GM18517 (cell line): ENCODE measurements at regions not wholly inside any gene's neighbourhood (a gene's known extent, or its start where the extent isn't known, plus 50 kb on each side); places are given as distances from the start of the nearest gene placed in this dataset.
A peak's percentile ranks its signal among the peaks of the same experiment; 100 is the strongest.

Experiments
- ATAC-seq: cut with Tn5 transposase; IDR thresholded peaks from one replicate; pipeline ENCODE4 v1.9.1; 2021; ENCODE audit warnings: mild to moderate bottlenecking, moderate library complexity; ENCODE audit not compliant: unreplicated experiment

- ATAC-seq: no peak
These were observed 239.1 kb upstream of the HTR2A start for GRCh38 chr13:47135800-47136503.

- peak; percentile 78 for ATAC-seq
These were observed 238.2 kb upstream of the HTR2A start for GRCh38 chr13:47134939-47135489.

DNA sequence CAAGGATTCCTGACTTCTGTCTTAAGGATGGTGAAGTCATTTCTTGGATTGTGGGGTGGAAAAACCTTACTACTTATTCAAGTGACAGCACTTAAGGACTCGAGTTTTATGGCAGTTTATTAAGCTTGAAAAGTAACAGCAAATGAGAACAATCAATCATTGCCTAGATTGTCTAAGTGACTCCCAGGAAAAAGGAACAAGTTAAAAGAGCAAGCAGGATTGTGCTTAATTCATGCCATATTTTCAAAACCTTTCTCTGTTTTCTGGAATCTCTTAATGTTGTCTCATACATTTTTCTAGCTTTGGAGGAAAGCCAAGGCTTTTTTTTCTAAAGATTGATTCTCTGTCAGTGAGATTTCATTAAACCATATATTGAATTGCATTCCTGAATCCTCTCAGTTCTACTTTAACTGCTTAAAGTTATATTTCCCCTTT lies 236.2 kb upstream of the HTR2A start:
- no peak for ATAC-seq

DNA sequence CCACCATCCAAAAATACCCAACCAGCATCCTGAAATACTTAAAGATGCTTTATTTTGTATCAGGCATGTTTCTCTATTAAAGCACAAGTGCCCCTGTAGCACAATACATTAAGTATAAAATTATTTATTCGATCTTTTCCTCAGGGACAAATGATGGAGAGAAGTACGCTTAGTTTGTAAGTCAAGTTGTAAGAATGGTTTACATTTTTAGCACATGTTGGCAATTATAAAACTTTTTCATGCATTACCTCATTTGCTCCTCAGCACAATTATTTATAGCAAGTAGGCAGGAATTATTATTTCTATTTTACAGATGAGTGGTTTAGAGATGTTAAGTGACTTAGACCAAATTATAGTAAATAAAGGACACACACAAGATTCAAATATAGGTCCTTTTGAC lies 232.6 kb upstream of the HTR2A start:
- ATAC-seq: no peak

DNA sequence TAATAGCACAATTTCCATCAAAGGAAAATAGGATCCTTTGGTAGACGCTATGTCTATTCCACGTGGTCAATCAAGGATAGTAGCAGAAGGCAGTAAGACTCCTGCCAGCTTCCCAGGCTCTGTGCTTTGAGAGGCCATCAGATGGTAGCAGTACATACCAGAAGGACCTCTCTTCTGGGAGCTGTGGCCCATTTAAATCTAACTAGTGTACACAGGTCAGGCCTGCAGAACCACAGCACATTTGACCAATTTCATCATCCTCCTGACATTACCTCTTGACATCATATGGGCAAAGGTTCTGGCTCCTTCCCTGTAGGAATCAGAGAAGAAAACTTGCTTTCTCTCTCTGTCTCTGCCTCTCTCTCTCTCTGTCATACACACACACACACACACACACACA lies 229.6 kb upstream of the HTR2A start:
- no peak for ATAC-seq

GRCh38 chr13:47121092-47121763 lies 224.4 kb upstream of the HTR2A start:
- no peak for ATAC-seq

- no peak for ATAC-seq
These were observed 223.4 kb upstream of the HTR2A start for GRCh38 chr13:47120282-47120681.

- no peak for ATAC-seq
These were observed 222.9 kb upstream of the HTR2A start for GRCh38 chr13:47119575-47120235.

DNA sequence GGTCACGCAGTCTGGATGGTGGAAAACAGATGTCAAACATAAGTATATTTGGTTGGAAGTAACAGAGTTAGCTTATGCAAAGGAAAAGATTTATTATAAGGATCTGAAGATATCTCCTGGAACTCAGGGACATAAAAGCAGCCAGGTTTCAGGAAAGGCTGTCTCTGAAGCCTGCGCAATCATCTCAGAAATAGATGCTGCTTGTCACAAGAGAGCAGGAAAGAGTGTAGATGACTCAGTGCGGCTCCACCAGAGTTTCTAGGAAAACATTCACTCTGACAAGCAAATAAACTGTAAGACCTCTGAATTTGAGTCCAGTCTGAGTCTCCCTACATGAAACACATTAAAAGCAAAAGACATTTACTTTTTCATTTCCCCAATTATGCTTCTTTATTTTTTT lies 220.4 kb upstream of the HTR2A start:
- no peak for ATAC-seq

GRCh38 chr13:47114030-47114429 lies 217.2 kb upstream of the HTR2A start:
- no peak for ATAC-seq

- no peak for ATAC-seq
These were observed 216.0 kb upstream of the HTR2A start for GRCh38 chr13:47112903-47113299.

DNA sequence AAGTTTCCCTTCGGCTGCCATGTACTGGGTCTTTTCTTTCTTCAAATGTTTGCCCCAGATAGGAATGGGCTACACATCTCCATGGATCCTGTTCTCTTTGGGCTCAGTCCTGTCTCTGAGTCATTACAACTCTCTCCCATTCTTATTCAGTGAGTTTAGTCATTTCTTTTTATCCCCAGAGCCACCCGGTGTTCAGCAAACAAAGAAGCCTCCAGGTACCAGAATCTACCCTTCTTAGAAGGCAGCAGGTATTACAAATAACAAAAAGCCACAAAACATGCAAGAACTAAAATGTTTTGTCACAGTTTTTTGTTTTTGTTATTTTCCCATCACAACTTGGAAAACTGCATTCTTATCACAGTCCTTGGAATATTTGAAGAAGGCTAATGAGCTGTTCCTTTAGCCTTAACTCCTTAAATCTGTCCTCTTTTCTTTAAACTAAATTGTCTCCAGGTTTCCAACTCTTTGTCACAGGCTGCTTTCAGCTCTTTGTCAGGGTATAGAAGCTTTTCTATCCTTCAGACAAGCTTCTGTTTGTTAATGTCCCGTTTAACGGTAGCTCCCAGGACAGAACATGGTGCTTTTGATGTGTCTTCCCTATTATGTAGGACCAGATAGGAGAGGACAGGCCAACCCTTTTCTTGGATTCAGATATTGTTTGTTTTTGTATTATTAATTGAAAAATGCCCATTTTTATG lies 215.5 kb upstream of the HTR2A start:
- no peak for ATAC-seq

DNA sequence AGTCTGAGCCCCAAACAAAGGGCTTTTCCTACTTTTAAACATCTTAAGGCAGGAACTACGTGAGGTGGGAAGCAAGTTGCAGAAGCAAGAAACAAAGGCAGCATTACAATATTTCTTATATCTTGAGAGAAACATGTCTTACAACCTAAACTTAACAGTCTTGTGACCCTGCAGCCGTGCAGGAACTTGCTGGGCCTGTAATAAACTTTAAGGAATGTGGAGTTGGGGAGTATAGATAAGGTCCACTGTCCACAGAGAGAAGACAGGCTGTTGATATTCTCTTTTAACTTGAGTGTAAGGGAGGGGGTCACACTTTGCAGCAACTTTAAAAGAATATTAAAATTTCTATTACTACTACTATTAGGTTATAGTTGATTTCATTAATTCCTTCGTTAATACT lies 214.6 kb upstream of the HTR2A start:
- no peak for ATAC-seq

DNA sequence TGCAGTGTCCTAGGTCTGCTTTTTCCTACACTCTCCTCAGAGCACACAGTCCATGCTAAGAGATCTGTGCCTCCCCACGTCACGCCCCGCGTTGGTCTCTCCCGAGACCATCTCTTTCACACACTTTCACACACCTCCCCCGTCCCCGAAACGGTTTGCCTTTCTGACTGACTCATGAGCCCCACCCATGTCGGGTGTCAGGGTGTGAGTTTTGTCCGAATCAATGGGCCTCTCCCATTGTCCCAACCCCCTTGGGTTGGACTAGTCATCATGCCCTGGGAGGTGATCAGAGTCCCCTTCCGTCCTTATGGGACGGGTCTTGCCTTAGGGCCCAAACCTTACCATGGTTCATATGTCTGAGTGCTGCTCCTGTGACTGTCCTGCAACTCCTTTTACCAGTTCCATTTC lies 214.0 kb upstream of the HTR2A start:
- ATAC-seq: no peak

DNA sequence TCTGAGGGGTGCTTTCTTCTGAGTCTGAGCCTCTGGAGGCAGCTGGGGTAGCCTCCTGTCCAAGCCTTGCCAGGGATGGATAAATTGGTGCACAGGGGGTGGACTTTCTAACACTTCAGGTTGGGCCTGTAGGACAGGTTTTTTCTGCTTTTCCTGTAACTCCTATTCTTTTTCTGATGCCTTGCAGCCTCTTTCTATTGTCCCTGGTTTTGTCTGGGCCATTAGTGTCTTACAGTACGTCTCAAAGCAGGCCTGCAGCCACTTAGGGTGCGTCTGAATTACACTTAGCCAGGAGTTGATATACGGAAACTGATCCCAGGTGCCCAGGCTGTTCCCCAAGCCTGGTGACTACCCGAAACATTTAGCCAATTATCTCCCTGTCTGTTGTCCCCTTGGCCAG lies 213.3 kb upstream of the HTR2A start:
- ATAC-seq: no peak

DNA sequence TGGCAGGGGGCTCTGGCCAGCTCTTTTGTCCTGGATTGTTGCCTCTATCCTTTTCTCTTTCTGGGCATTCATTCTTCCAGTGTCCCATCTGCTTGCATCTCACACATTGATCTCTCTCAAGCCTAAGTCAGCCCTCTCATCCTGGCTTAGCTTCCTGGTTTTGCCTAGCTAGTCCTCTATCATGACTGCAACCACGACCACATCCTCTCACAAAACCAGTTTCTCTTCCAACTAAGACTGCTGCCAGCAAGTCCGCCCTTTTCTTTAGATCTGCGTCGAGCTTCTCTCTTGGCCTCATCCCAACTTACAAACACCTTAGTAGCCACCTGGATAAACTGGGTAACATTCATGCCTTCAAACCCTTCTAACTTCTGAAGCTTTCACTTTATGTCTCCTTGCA lies 212.2 kb upstream of the HTR2A start:
- no peak for ATAC-seq

DNA sequence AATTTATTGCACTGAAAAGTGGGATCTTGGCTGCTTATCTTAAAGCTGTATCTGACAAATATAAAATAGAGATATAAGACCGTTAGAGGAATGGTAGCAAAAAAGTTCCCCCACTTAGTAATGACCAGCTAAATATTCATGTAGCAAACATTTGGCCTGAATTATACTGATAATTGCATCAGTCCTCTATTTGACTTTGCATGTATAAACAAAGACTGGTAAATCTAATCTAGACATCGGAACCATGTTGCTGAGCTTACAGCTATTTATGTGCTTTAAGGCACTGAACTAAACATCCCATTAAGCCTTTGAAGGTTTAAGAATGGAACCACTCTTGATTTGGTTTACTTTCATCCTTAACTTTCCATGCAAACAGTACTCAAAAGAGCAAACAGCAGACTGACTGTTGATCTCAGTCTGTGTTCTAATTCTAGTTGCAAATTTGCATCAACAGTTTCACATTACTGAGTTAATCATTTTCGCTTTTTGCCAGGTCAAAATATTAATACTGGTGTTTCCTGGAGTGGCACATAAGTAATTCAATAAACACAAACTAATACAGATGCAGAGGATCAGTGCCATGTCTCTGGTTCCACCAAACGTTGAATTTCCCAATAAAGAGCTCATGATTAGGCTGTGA lies 203.5 kb upstream of the HTR2A start:
- peak; percentile 92 for ATAC-seq

GRCh38 chr13:47094734-47095434 lies 198.0 kb upstream of the HTR2A start:
- ATAC-seq: peak; percentile 99

DNA sequence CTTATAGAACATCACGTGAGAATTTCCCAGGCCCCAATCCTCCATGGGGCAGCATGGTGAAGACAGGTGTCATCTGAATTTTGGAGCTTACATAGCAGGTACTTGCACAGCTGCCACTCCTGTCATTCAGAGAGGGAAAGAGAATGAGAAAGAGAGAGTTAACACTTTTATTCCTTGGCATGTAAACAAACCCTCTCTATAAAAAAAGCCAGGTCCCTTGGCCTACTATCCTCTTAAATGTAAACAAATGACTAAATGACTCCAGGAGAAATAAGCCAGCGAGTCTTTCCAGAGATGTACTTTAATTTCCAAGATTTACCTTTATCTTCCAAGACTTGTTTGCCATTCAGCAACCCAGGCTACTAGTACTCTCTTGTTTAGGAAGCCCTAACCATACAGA lies 195.3 kb upstream of the HTR2A start:
- no peak for ATAC-seq

DNA sequence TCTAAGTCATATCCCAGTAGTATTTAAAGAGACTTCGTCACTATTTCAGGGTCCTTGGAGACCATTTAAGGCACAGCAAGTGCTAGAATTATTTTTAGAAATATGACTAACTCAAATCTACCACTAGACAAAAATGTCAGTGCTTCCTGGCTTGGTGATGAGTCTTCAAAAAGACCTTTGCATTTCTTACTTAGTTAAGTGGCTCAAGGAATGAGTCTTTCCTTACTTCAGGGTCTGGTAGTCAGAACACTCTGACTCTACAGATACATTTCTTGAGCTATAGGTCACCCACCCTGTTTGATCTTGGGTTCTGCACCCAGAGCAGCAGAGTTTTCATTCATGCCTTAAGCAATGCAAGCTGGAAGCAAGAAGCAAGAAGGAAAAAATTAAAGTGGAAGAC lies 191.0 kb upstream of the HTR2A start:
- no peak for ATAC-seq
